Stimulated activated naive CD8-positive, alpha-beta T cell treated with anti-CD3 and anti-CD28 coated beads, Interleukin-15, Interleukin-2, amounts not matched to agents 100 U/mL and 50 U/mL, for 24 hours (primary cell): ENCODE measurements at regions not wholly inside any gene's neighbourhood (a gene's known extent, or its start where the extent isn't known, plus 50 kb on each side); places are given as distances from the start of the nearest gene placed in this dataset.
A peak's percentile ranks its signal among the peaks of the same experiment; 100 is the strongest.
"Not testable (repeated sequence)": the region's sequence is repeated elsewhere in the genome, so short reads cannot be mapped to it uniquely, and the experiment has no call there.

Source experiments
- ATAC-seq: fragments of 150-1000 bp; cut with Tn5 transposase; one replicate; pipeline ENCODE4 v1.10.0; 2021
- DNase-seq: peaks from one replicate; pipeline ENCODE4 v3.0.0; 2021

GRCh38 chr12:92061061-92061460 lies 84.6 kb downstream of the BTG1 start:
- no peak for ATAC-seq
- no peak for DNase-seq

GRCh38 chr12:92059960-92060359 lies 85.7 kb downstream of the BTG1 start:
- DNase-seq (no peak), ATAC-seq (no peak)

- DNase-seq (no peak), ATAC-seq (peak; percentile 31)
These were observed 87.0 kb downstream of the BTG1 start for GRCh38 chr12:92058664-92059063.

GRCh38 chr12:92056756-92057155 lies 88.9 kb downstream of the BTG1 start:
- not testable (repeated sequence) for ATAC-seq, DNase-seq

- DNase-seq (no peak), ATAC-seq (no peak)
These were observed 89.4 kb downstream of the BTG1 start for GRCh38 chr12:92056290-92056689.

- DNase-seq (no peak), ATAC-seq (peak; percentile 85)
These were observed 89.8 kb downstream of the BTG1 start for GRCh38 chr12:92055877-92056276.

GRCh38 chr12:92051441-92051840 lies 94.2 kb downstream of the BTG1 start:
- DNase-seq (no peak), ATAC-seq (no peak)

GRCh38 chr12:92049403-92049802 lies 96.2 kb downstream of the BTG1 start:
- ATAC-seq, result no peak
- DNase-seq, result no peak

GRCh38 chr12:92047393-92047826 lies 98.2 kb downstream of the BTG1 start:
- DNase-seq (no peak), ATAC-seq (peak; percentile 77)

GRCh38 chr12:92046557-92047392 lies 98.9 kb downstream of the BTG1 start:
- ATAC-seq (no peak), DNase-seq (no peak)

- DNase-seq, result no peak
- peak; percentile 24 for ATAC-seq
These were observed 99.8 kb downstream of the BTG1 start for GRCh38 chr12:92045852-92046251.

- DNase-seq (no peak), ATAC-seq (peak; percentile 35)
These were observed 101.2 kb downstream of the BTG1 start for GRCh38 chr12:92044435-92044834.

- DNase-seq (no peak), ATAC-seq (no peak)
These were observed 102.7 kb downstream of the BTG1 start for GRCh38 chr12:92042791-92043531.

GRCh38 chr12:92041742-92042141 lies 103.9 kb downstream of the BTG1 start:
- ATAC-seq, result no peak
- no peak for DNase-seq

- DNase-seq, result no peak
- no peak for ATAC-seq
These were observed 106.6 kb downstream of the BTG1 start for GRCh38 chr12:92039046-92039445.

- DNase-seq, result no peak
These were observed 107.2 kb downstream of the BTG1 start for GRCh38 chr12:92038476-92038875.

GRCh38 chr12:92036771-92037453 lies 108.7 kb downstream of the BTG1 start:
- DNase-seq, result no peak
- no peak for ATAC-seq

More at GRCh38 chr12:92038476-92038875, 107.2 kb downstream of the BTG1 start:
- no peak for ATAC-seq

GRCh38 chr12:92036061-92036620 lies 109.5 kb downstream of the BTG1 start:
- no peak for ATAC-seq
- DNase-seq, result no peak

GRCh38 chr12:92035477-92035876 lies 110.2 kb downstream of the BTG1 start:
- ATAC-seq, result no peak
- DNase-seq, result no peak

- DNase-seq (peak; percentile 41), ATAC-seq (peak; percentile 65)
These were observed 110.7 kb downstream of the BTG1 start for GRCh38 chr12:92034858-92035401.

- no peak for ATAC-seq
- DNase-seq, result no peak
These were observed 111.6 kb downstream of the BTG1 start for GRCh38 chr12:92034083-92034482.

GRCh38 chr12:92032965-92033364 lies 112.7 kb downstream of the BTG1 start:
- no peak for ATAC-seq
- no peak for DNase-seq
